ENCODE measurements at regions not wholly inside any gene's neighbourhood (a gene's known extent, or its start where the extent isn't known, plus 50 kb on each side); places are given as distances from the start of the nearest gene placed in this dataset.

- TF ChIP-seq POLR2A (IDR thresholded peaks at IDR 0.05) (no peak), POLR2AphosphoS5 (IDR thresholded peaks at IDR 0.05) (no peak)
- TF ChIP-seq, protein P1, sequence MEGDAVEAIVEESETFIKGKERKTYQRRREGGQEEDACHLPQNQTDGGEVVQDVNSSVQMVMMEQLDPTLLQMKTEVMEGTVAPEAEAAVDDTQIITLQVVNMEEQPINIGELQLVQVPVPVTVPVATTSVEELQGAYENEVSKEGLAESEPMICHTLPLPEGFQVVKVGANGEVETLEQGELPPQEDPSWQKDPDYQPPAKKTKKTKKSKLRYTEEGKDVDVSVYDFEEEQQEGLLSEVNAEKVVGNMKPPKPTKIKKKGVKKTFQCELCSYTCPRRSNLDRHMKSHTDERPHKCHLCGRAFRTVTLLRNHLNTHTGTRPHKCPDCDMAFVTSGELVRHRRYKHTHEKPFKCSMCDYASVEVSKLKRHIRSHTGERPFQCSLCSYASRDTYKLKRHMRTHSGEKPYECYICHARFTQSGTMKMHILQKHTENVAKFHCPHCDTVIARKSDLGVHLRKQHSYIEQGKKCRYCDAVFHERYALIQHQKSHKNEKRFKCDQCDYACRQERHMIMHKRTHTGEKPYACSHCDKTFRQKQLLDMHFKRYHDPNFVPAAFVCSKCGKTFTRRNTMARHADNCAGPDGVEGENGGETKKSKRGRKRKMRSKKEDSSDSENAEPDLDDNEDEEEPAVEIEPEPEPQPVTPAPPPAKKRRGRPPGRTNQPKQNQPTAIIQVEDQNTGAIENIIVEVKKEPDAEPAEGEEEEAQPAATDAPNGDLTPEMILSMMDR (IDR thresholded peaks at IDR 0.05): no peak
These were observed 73.8 kb upstream of the ARID2 start for GRCh38 chr12:45655743-45656142.

All from suprapubic skin (tissue), 4 donors.